B cell (primary cell): ENCODE measurements at regions not wholly inside any gene's neighbourhood (a gene's known extent, or its start where the extent isn't known, plus 50 kb on each side); places are given as distances from the start of the nearest gene placed in this dataset.

ENCODE experiments used
- EZH2 ChIP-seq: IDR thresholded peaks from 2 replicates; pipeline ENCODE4 v1.6.1; 2012; ENCODE audit warnings: borderline replicate concordance, low read depth, mild to moderate bottlenecking, moderate library complexity, low read length; ENCODE audit not compliant: insufficient read depth, poor library complexity, severe bottlenecking
- TF ChIP-seq, protein P1 (sequence below): fragments of 200-600 bp; IDR thresholded peaks from one replicate; pipeline ENCODE4 v1.8.0; 2022; ENCODE audit warnings: antibody characterized with exemption, mild to moderate bottlenecking

DNA sequence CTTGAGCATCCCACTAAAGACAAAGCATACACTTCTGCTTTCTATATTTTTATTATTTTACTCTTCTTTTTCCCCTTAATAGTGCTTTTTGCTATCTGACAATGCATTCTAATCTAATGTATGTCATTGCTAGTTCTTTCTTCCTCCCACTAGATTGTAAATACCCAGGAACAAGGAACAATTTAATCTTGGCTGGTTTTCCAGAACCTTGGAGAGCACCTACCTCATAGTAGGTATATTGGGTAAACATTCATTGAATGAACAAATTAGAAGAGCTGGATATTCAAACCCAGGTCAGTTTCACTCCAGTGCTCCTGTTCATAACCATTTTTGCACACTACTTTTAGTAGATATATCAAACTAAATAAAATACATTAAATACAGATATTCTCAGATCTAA lies 1617.6 kb upstream of the SLC10A2 start:
- TF ChIP-seq, protein P1, sequence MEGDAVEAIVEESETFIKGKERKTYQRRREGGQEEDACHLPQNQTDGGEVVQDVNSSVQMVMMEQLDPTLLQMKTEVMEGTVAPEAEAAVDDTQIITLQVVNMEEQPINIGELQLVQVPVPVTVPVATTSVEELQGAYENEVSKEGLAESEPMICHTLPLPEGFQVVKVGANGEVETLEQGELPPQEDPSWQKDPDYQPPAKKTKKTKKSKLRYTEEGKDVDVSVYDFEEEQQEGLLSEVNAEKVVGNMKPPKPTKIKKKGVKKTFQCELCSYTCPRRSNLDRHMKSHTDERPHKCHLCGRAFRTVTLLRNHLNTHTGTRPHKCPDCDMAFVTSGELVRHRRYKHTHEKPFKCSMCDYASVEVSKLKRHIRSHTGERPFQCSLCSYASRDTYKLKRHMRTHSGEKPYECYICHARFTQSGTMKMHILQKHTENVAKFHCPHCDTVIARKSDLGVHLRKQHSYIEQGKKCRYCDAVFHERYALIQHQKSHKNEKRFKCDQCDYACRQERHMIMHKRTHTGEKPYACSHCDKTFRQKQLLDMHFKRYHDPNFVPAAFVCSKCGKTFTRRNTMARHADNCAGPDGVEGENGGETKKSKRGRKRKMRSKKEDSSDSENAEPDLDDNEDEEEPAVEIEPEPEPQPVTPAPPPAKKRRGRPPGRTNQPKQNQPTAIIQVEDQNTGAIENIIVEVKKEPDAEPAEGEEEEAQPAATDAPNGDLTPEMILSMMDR = no peak
- no peak for TF ChIP-seq EZH2
